K562 (cell line): ENCODE measurements at regions not wholly inside any gene's neighbourhood (a gene's known extent, or its start where the extent isn't known, plus 50 kb on each side); places are given as distances from the start of the nearest gene placed in this dataset.

Experiments used
- ATAC-seq: fragments of 200-7000 bp; cut with Tn5 transposase; 3 replicates; pipeline ENCODE4 v1.9.1; 2020; ENCODE audit warnings: moderate library complexity
- BruUV-seq: library from RNA; stranded (reverse); fragments of 400-500 nt; replicated peaks from 2 replicates; lab custom pipeline; 2021; lab: Mats Ljungman, UMichigan
- CTCF ChIA-PET: fragments of 300-600 bp; formaldehyde crosslinking; extraction: SDS; loops from one replicate; lab custom pipeline; 2021; ENCODE audit warnings: low intra/inter-chr PET ratio; lab: Yijun Ruan, JAX
- POLR2A ChIA-PET: fragments of 300-600, 350-650 bp; sonication (Branson Sonifier 250); formaldehyde crosslinking; extraction: SDS; loops from one replicate; lab custom pipeline; 2021; ENCODE audit warnings: antibody characterized with exemption, inconsistent platforms; lab: Yijun Ruan, JAX
- DNase-seq, 4 experiments: peaks; one replicate each; pipeline versions ENCODE4 v3.0.0 to v3.0.0-alpha.2; 2011 to 2018; ENCODE audit warnings: low spot score in 3 of 4, mixed read lengths in 3 of 4; ENCODE audit errors: extremely low read depth in 1 of 4
- FAIRE-seq: peaks from 2 replicates; lab custom pipeline; 2011; peaks lifted over from hg19 to GRCh38; lab: Jason Lieb, UNC
- H2AFZ ChIP-seq: 2 replicates; pipeline ENCODE4 v1.6.0; 2011; ENCODE audit warnings: low read depth, low read length, control low read depth, inconsistent platforms
- H3K27ac ChIP-seq: fragments of 200-600 bp; 3 replicates; pipeline ENCODE4 v1.8.0; 2011; ENCODE audit warnings: low read depth, mild to moderate bottlenecking, control low read depth, inconsistent platforms, low read length, moderate library complexity, mixed read lengths; ENCODE audit errors: extremely low read depth
- H3K27me3 ChIP-seq, 2 experiments: fragments of 300-600 bp in 1 of 2; 2 replicates in 1 of 2; 3 replicates in 1 of 2; pipeline versions ENCODE4 v1.6.0 to v1.8.0; 2011; ENCODE audit warnings: inconsistent platforms in 2 of 2, low read length in 2 of 2, mild to moderate bottlenecking in 1 of 2, mixed read lengths in 1 of 2, moderate library complexity in 1 of 2; ENCODE audit not compliant: control insufficient read depth in 2 of 2, insufficient read depth in 2 of 2
- H3K36me3 ChIP-seq: fragments of 300-600 bp; 3 replicates; pipeline ENCODE4 v1.8.0; 2011; ENCODE audit warnings: mild to moderate bottlenecking, low read length, inconsistent platforms; ENCODE audit not compliant: control insufficient read depth, insufficient read depth
- H3K4me1 ChIP-seq, 2 experiments: fragments of 200-600 bp in 1 of 2; replicated peaks in 1 of 2; 2 replicates in 1 of 2; 3 replicates in 1 of 2; pipeline versions ENCODE4 v1.5.1 to v1.8.0; 2011; ENCODE audit warnings: inconsistent platforms in 2 of 2, low read length in 2 of 2, mild to moderate bottlenecking in 1 of 2, mixed read lengths in 1 of 2, moderate library complexity in 1 of 2; ENCODE audit not compliant: control insufficient read depth in 2 of 2, insufficient read depth in 2 of 2
- H3K4me2 ChIP-seq: 2 replicates; pipeline ENCODE4 v1.6.1; 2011; ENCODE audit warnings: low read length, control low read depth, inconsistent platforms, mixed read lengths; ENCODE audit not compliant: insufficient read depth
- H3K4me3 ChIP-seq: fragments of 200-600 bp; sonication (generic), shearing (Covaris generic); 2 replicates; pipeline ENCODE4 v1.5.1; 2016; ENCODE audit warnings: control low read depth, inconsistent platforms
- H3K79me2 ChIP-seq: fragments of 200-600 bp; 3 replicates; pipeline ENCODE4 v1.8.0; 2011; ENCODE audit warnings: low read length, inconsistent platforms; ENCODE audit not compliant: control insufficient read depth, insufficient read depth
- H3K9ac ChIP-seq, 2 experiments: 2 replicates each; pipeline versions ENCODE4 v1.6.0 to v1.6.1; 2011; ENCODE audit warnings: low read depth in 2 of 2, low read length in 2 of 2, control low read depth in 1 of 2, inconsistent platforms in 1 of 2, mild to moderate bottlenecking in 1 of 2, mixed read lengths in 1 of 2; ENCODE audit not compliant: insufficient read depth in 1 of 2
- H3K9me1 ChIP-seq: one replicate; pipeline ENCODE4 v1.6.0; 2011; ENCODE audit warnings: inconsistent platforms, mild to moderate bottlenecking, low read length, moderate library complexity; ENCODE audit not compliant: control insufficient read depth, insufficient read depth
- H3K9me3 ChIP-seq: replicated peaks from 2 replicates; pipeline ENCODE4 v1.5.1; 2011; ENCODE audit warnings: low read depth, low read length, inconsistent platforms; ENCODE audit not compliant: control insufficient read depth, insufficient read depth
- H4K20me1 ChIP-seq: replicated peaks from 2 replicates; pipeline ENCODE4 v1.6.1; 2011; ENCODE audit warnings: low read length, inconsistent platforms, mixed read lengths; ENCODE audit not compliant: control insufficient read depth, insufficient read depth
- BACH1 ChIP-seq: fragments of 200-800 bp; sonication (Bioruptor generic); IDR thresholded peaks from 2 replicates; pipeline ENCODE4 v1.6.1; 2016; ENCODE audit warnings: missing genetic modification characterization, missing compliant biosample characterization
- HDAC2 ChIP-seq: fragments of 450-650 bp; IDR thresholded peaks from 2 replicates; pipeline ENCODE4 v1.6.1; 2016; ENCODE audit warnings: mild to moderate bottlenecking
- NCOA6 ChIP-seq: fragments of 450-650 bp; IDR thresholded peaks from 2 replicates; pipeline ENCODE4 v1.6.1; 2017; ENCODE audit warnings: mild to moderate bottlenecking
- NFATC3 ChIP-seq: fragments of 450-650 bp; IDR thresholded peaks from 2 replicates; pipeline ENCODE4 v1.6.1; 2017; ENCODE audit warnings: mild to moderate bottlenecking
- NR2C2 ChIP-seq, 2 experiments: fragments of 200-800 bp in 1 of 2; sonication (Bioruptor generic) in 1 of 2; sonication (generic) in 1 of 2; formaldehyde crosslinking in 1 of 2; IDR thresholded peaks; 2 replicates each; pipeline versions ENCODE4 v1.6.1 to v1.8.0; 2016 to 2022; ENCODE audit warnings: mild to moderate bottlenecking in 1 of 2, missing compliant biosample characterization in 1 of 2, missing genetic modification characterization in 1 of 2, missing genetic modification reagents in 1 of 2
- RFX1 ChIP-seq: fragments of 450-650 bp; IDR thresholded peaks from 2 replicates; pipeline ENCODE4 v1.6.1; 2016; ENCODE audit warnings: mild to moderate bottlenecking, moderate library complexity
- RUNX1 ChIP-seq: sonication (generic); IDR thresholded peaks from 2 replicates; pipeline ENCODE4 v1.6.1; 2016; ENCODE audit warnings: antibody characterized with exemption, low read depth
- SIX5 ChIP-seq, 2 experiments: IDR thresholded peaks; 2 replicates each; pipeline ENCODE4 v1.6.1; 2011; ENCODE audit warnings: low read length in 2 of 2, borderline replicate concordance in 1 of 2, low read depth in 1 of 2, mild to moderate bottlenecking in 1 of 2, moderate library complexity in 1 of 2; ENCODE audit not compliant: insufficient read depth in 1 of 2
- TCF7L2 ChIP-seq: fragments of 150-350 bp; IDR thresholded peaks from 2 replicates; pipeline ENCODE4 v1.6.1; 2016; ENCODE audit warnings: low read depth, mild to moderate bottlenecking, low read length, moderate library complexity
- USF1 ChIP-seq: sonication (generic); formaldehyde crosslinking; IDR thresholded peaks from 2 replicates; pipeline ENCODE4 v1.9.0; 2022; ENCODE audit warnings: mild to moderate bottlenecking, missing genetic modification reagents
- ZNF354B ChIP-seq: fragments of 250-450 bp; sonication (Bioruptor Pico); IDR thresholded peaks from 2 replicates; pipeline ENCODE4 v1.4.0; 2020
- ZNF584 ChIP-seq: fragments of 200-800 bp; sonication (Bioruptor generic); IDR thresholded peaks from 2 replicates; pipeline ENCODE4 v1.6.1; 2016; ENCODE audit warnings: low read depth, mild to moderate bottlenecking, missing genetic modification characterization, missing compliant biosample characterization
- ZNF644 ChIP-seq: fragments of 200-800 bp; sonication (Bioruptor generic); IDR thresholded peaks from 2 replicates; pipeline ENCODE4 v1.6.1; 2016; ENCODE audit warnings: low read depth, missing genetic modification characterization, missing compliant biosample characterization
- ZNF79 ChIP-seq: fragments of 250-450 bp; sonication (Bioruptor Pico); IDR thresholded peaks from 2 replicates; pipeline ENCODE4 v1.4.0; 2020; ENCODE audit warnings: low read depth, mild to moderate bottlenecking, moderate library complexity
- WGBS: fragments of 100-300 bp; shearing (Covaris generic); methylation state at CpG from one replicate; pipeline ENCODE4 v1.1.6; 2016; ENCODE audit warnings: low coverage, mixed read lengths; ENCODE audit not compliant: insufficient coverage; ENCODE audit errors: missing lambda C conversion rate; 5-methylcytosine and 5-hydroxymethylcytosine counted together
- in situ Hi-C: fragments of 300-500 bp; cut with MboI; formaldehyde crosslinking; loops from 4 replicates; pipeline ENCODE4 v1.15.0; 2018; ENCODE audit warnings: inconsistent platforms, mixed read lengths
- intact Hi-C: fragments of 100-400 bp; cut with micrococcal nuclease; formaldehyde crosslinking; loops from 2 replicates; pipeline ENCODE4 v1.14.2; 2022
- TF ChIP-seq, protein P1 (sequence below): fragments of 150-350 bp; conservative IDR thresholded peaks from 2 replicates; pipeline ENCODE4 v1.6.1; 2014; ENCODE audit warnings: low read length
- TF ChIP-seq, protein P2 (sequence below): fragments of 450-650 bp; IDR thresholded peaks from 2 replicates; pipeline ENCODE4 v1.6.1; 2016; ENCODE audit warnings: borderline replicate concordance

DNA sequence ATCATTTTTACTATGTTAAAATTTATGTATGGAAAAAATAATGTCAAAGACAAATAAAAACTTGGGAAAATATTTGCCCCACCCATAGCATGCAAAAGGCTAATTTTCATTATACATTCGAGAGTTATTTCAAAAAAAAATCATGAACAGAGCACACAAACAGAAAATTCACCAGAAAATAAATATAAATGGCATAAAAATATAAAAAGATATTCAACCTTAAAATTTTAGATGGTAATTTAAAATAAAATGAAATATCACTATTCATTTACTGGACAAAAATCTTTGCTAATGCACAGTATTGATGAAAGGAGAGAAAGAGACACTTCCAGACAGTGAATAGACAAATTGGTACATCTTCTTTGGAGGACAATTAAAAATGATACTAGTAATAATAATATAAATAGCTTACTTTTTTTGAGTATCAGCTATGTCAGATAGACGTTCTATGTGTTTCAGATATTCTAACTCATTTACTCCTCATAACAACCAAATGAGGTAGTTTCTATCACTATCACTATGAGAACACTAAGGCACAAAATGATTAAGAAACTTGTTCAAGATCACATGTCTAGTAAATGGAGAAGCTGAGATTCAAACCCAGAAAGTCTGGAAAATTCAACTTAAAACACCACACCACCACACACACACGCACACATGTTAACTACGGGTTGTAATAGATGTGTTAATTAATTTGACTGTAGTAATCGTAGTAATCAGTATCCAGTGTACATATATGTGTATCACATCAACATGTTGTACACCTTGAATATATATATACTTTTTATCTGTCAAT, 63.0 kb downstream of the CCDC71L start:
- in situ Hi-C loops = no loop called here
- DNase-seq = no peak
- peak overlapping the region in 1 of 2 experiments; percentile 57; a peak in 2 of 4 replicates for H3K9ac ChIP-seq
- H3K27me3 ChIP-seq = no peaks in the 10 kb centered on the region
- H3K4me1 ChIP-seq = peaks cover 19 to 51% of the 10 kb centered on the region in 2 experiments
- peak overlapping the region; percentile 62; the same call in 2 of the 3 replicates for H3K27ac ChIP-seq
- no peak overlapping the region for H3K4me3 ChIP-seq
- peak overlapping the region; percentile 99 for H2AFZ ChIP-seq
- TSS peak; percentile 68 for BruUV-seq
- intact Hi-C loops = loop anchor here (2.0 kb wide), 3 partner anchors 29 to 61 kb away; no protein-coding TSS in a partner anchor
- H3K4me2 ChIP-seq = peak overlapping the region; percentile 54
- ChIA-PET POLR2A (interaction anchor here (0.9 to 3.0 kb wide), 10 partner anchors 9 to 63 kb away, joined by 3 to 20 read pairs (median 4); partner anchors contain the start of gene CCDC71L), CTCF (no interaction called here)
- H3K9me3 ChIP-seq = peaks cover 5% of the 10 kb centered on the region
- peaks cover 4% of the 10 kb centered on the region for H3K9me1 ChIP-seq
- H4K20me1 ChIP-seq = no peaks in the 10 kb centered on the region
- no peaks in the 10 kb centered on the region for H3K36me3 ChIP-seq
- WGBS = 58% methylated on average over 5 of the region's 5 CpGs
- no peaks in the 10 kb centered on the region for H3K79me2 ChIP-seq
- no peak for FAIRE-seq
- no peak for ATAC-seq
- TF ChIP-seq USF1 (CRISPR knock-in tag) (no peak), ZNF584 (0 out of 2 replicates have a peak, but pooled peaks have one; percentile 13), ZNF79 (no peak), RFX1 (no peak), ZNF354B (CRISPR knock-in tag) (0 out of 2 replicates have a peak, but pooled peaks have one; percentile 54), NFATC3 (peak; percentile 38; the same call in 1 of the 2 replicates), RUNX1 (no peak), NCOA6 (0 out of 2 replicates have a peak, but pooled peaks have one; percentile 26), BACH1 (tag) (no peak), HDAC2 (no peak), TCF7L2 (no peak), NR2C2 (CRISPR knock-in tag; IDR thresholded peaks at IDR 0.05) (no peak), NR2C2 (tag; IDR thresholded peaks at IDR 0.05) (peak; percentile 36; the same call in 1 of the 2 replicates), SIX5 (IDR thresholded peaks at IDR 0.05; ENCODE audit: borderline replicate concordance in 1 of 2, insufficient read depth in 1 of 2, low read depth in 1 of 2, low read length in 2 of 2) (no peak), ZNF644 (peak; percentile 18; the same call in 1 of the 2 replicates)
- TF ChIP-seq, protein P1, sequence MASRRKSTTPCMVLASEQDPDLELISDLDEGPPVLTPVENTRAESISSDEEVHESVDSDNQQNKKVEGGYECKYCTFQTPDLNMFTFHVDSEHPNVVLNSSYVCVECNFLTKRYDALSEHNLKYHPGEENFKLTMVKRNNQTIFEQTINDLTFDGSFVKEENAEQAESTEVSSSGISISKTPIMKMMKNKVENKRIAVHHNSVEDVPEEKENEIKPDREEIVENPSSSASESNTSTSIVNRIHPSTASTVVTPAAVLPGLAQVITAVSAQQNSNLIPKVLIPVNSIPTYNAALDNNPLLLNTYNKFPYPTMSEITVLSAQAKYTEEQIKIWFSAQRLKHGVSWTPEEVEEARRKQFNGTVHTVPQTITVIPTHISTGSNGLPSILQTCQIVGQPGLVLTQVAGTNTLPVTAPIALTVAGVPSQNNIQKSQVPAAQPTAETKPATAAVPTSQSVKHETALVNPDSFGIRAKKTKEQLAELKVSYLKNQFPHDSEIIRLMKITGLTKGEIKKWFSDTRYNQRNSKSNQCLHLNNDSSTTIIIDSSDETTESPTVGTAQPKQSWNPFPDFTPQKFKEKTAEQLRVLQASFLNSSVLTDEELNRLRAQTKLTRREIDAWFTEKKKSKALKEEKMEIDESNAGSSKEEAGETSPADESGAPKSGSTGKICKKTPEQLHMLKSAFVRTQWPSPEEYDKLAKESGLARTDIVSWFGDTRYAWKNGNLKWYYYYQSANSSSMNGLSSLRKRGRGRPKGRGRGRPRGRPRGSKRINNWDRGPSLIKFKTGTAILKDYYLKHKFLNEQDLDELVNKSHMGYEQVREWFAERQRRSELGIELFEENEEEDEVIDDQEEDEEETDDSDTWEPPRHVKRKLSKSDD = no peak
- TF ChIP-seq, protein P2, sequence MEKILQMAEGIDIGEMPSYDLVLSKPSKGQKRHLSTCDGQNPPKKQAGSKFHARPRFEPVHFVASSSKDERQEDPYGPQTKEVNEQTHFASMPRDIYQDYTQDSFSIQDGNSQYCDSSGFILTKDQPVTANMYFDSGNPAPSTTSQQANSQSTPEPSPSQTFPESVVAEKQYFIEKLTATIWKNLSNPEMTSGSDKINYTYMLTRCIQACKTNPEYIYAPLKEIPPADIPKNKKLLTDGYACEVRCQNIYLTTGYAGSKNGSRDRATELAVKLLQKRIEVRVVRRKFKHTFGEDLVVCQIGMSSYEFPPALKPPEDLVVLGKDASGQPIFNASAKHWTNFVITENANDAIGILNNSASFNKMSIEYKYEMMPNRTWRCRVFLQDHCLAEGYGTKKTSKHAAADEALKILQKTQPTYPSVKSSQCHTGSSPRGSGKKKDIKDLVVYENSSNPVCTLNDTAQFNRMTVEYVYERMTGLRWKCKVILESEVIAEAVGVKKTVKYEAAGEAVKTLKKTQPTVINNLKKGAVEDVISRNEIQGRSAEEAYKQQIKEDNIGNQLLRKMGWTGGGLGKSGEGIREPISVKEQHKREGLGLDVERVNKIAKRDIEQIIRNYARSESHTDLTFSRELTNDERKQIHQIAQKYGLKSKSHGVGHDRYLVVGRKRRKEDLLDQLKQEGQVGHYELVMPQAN = 0 out of 2 replicates have a peak, but pooled peaks have one; percentile 7
